ENCODE measurements at regions not wholly inside any gene's neighbourhood (a gene's known extent, or its start where the extent isn't known, plus 50 kb on each side); places are given as distances from the start of the nearest gene placed in this dataset.
"Not testable (repeated sequence)": the region's sequence is repeated elsewhere in the genome, so short reads cannot be mapped to it uniquely, and the experiment has no call there.

DNA sequence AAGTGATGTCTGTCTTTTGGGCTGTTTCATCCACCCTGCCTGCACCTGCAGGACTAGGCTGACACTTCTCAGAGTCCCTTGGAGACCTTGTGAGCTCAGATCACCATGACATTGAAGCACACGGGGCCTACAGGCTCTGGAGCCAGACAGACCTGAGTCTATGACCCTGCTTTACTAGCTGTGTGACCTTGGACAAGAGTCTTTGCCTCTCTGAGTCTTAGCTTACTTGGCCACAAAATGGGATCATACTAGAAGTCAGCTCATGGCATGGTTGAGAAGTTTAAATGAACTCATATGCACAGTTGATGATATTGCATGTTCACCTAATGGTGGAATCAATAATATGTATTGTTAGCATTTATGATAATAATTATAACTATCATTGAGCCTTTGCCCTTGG lies 102.9 kb upstream of the SMAD3 start:
- Mint-ChIP-seq H3K4me1 (peaks cover 0 to 7% (median 2%) of the 10 kb centered on the region in 3 donors), H3K27me3 (peaks cover 4% of the 10 kb centered on the region), H3K9me3 (no peaks in the 10 kb centered on the region), H3K36me3 (peaks cover 2% of the 10 kb centered on the region), H3K4me3 (no peak overlapping the region), H3K27ac (no peak overlapping the region)

DNA sequence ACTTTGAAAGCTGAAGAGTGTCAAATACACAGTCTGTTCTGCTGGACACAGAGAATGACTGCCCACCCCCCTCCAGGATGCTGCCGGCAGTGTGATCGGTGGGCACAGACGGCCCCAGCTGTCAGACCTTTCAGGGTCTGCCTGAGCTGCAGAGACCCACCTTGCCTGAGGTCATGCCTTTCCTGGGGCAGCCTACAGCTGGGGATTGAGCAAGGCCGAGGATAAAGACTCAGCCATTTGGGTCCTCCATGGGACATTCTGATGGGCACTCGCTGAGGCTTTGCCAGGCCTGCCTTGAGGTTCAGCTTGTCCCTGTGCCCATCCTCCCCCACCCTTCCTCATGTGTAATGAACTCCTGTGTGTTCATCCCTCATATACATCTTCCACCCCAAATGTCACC lies 102.3 kb upstream of the SMAD3 start:
- Mint-ChIP-seq H3K9me3 (no peaks in the 10 kb centered on the region), H3K4me3 (no peak overlapping the region), H3K27ac (no peak overlapping the region), H3K4me1 (peaks cover 0 to 6% (median 2%) of the 10 kb centered on the region in 3 donors), H3K36me3 (peaks cover 3% of the 10 kb centered on the region), H3K27me3 (peaks cover 4% of the 10 kb centered on the region)

DNA sequence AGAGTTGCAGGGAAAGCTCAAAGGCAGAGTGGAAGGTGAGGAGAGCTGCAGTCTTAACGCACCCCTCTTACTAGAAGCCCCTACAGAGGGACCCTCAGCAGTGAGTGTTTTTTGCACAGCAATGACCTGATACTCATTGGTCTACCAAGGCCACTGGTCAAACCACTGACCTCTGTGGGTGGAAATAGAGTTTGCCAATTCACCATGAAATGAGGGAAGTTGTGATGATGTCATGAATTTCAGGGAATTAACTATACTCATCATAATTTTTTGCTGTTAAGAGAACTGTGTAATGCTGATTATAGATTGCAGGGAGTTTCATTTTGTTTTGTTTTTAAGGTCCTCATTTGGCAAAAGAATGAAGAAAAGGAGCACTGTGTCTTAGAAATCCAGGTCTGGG lies 101.7 kb upstream of the SMAD3 start:
- Mint-ChIP-seq H3K9me3 (no peaks in the 10 kb centered on the region), H3K27me3 (peaks cover 4% of the 10 kb centered on the region), H3K27ac (no peak overlapping the region), H3K4me1 (peaks cover 0 to 3% (median 2%) of the 10 kb centered on the region in 3 donors), H3K36me3 (peaks cover 3% of the 10 kb centered on the region), H3K4me3 (no peak overlapping the region)

DNA sequence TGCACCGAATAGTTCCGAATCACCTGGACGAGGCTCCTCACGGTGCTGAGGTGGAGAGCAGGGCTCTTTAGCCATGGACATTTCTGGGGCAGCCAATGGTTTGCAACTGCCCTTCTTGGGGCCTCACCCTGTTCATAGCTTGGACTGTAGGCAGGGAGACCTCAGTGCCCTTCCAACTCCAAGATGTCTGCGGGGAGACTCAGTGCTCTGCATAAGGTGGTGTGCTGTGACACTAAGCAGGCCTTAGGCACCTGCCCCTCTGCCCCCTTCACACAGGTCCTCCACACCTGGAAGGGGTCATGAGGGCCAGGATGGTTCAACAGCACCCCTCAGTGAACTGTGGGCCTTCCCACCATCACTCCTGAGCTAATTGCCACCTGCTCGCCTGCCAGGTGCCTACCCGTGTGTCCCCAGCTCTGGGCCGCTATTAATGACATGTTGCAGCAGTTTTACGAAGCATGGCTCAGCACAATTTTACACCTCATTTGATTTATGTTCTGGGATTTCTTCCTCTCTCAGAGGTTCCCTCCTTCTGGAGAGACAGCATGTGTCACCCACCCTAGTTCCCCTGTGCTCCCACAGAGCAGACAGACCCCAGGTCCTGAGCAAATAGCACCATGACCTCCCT lies 101.2 kb upstream of the SMAD3 start:
- Mint-ChIP-seq H3K36me3 (peaks cover 3% of the 10 kb centered on the region), H3K27me3 (peaks cover 4% of the 10 kb centered on the region), H3K4me1 (peaks cover 0 to 3% (median 2%) of the 10 kb centered on the region in 3 donors), H3K27ac (no peak overlapping the region), H3K4me3 (no peak overlapping the region), H3K9me3 (no peaks in the 10 kb centered on the region)

DNA sequence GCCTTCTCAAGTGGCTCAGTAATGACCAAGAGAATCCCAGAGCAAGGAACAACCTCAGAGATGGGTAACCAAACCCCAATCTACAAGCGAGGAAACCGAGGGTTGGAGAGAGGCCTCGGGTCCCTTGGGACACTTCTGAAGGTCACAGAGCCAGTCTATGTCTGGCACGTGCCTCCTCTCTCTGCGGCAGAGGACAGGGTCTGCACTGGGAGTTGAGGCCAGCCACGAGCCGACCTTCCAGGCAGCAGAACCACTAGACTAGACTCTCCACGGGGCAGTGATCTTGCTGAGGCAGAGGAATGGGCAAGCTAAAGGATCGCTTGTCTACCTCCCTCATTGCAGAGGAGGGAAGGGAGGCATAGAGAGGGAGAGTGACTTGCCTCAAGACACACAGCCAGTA lies 100.6 kb upstream of the SMAD3 start:
- Mint-ChIP-seq H3K36me3 (peaks cover 3% of the 10 kb centered on the region), H3K27ac (no peak overlapping the region), H3K4me1 (peaks cover 0 to 3% (median 2%) of the 10 kb centered on the region in 3 donors), H3K4me3 (no peak overlapping the region), H3K9me3 (no peaks in the 10 kb centered on the region), H3K27me3 (peaks cover 2% of the 10 kb centered on the region)

DNA sequence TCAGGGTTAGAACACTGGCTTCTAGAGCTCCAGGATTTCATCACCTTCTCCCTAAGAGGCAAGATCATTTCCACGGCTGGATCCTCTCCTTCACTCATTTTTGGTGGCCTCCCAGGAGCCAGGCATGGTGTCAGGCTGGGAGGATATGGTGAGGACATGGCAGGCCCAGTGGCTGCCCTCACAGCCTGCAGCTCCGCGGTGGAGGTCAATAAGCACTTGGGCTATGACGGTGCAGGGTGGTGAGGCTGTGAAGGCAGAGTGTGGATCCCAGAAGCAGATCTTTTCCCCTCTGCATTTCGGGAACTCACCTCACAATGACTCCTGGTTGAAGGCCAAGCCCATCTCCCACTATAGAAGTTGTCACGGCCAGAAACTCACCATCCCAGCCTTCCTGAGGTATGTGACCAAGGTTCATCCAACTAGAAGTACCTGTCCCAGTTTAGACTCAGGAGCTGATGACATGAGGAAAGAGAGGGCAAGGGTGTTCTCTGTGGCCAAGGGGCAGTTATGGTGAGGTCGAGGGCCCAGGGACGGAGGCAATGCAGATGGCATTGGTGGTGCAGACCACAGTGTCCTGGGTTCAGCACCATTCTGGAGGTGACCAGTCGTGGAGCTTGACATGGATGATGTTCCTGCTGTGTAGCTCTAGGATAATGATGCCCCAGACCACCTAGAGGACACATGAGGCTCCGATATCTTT lies 100.1 kb upstream of the SMAD3 start:
- Mint-ChIP-seq H3K4me1 (peaks cover 0 to 3% (median 2%) of the 10 kb centered on the region in 3 donors), H3K4me3 (no peak overlapping the region), H3K9me3 (no peaks in the 10 kb centered on the region), H3K27ac (no peak overlapping the region), H3K36me3 (peaks cover 3% of the 10 kb centered on the region), H3K27me3 (no peaks in the 10 kb centered on the region)

DNA sequence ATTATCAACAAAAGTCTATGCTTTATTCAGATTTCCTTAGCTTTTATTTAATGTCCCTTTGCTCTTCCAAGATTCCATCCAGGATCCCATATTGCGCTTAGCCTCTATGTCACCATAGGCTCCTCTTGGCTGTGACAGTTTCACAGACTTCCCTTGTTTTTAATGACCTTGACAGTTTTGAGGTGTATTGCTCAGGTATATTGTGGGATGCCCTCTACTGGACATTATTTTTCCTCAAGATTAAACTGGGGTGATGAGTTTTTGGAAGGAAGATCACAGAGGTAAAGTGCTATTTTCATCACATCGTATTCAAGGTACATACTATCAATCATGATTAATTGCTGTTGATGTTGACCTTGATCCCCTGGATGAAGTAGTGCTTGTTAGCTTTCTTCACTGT lies 99.1 kb upstream of the SMAD3 start:
- Mint-ChIP-seq H3K36me3 (peaks cover 3% of the 10 kb centered on the region), H3K27me3 (no peaks in the 10 kb centered on the region), H3K27ac (no peak overlapping the region), H3K4me1 (peaks cover 0 to 3% (median 2%) of the 10 kb centered on the region in 3 donors), H3K9me3 (no peaks in the 10 kb centered on the region), H3K4me3 (no peak overlapping the region)

DNA sequence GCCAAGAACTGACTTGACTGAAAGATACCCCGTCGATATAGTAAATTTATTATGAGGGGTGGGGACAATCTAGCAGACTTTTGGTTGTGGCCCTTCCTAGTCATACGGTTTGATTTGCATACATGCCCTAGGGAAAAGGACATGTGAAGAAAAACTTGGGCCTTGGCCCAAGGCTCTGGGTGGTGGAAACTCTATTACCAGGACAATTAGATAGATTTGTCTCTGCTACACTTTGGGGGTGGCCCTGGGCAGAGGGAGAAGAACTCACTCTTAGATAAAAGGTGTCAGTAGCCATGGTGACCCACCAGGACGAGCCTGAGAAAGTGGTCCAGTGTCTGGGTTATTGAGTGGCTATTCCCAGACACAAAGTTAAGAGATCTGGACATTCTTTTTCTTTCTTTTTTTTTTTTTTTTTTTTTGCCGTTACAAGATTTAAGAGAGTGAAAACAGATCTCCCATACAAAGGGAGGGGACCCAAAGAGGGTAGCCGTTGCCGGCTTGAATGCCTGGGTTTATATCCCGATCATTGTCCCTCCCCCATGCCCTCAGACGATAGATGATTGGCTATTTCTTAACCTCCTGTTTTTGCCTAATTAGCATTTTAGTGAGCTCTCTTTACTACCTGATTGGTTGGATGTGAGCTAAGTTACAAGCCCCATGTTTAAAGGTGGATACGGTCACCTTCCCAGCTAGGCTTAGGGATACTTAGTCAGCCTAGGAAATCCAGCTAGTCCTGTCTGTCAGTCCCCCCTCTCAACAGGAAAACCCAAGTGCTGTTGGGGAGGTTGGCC lies 96.4 kb upstream of the SMAD3 start:
- H3K4me3 Mint-ChIP-seq: no peak overlapping the region
- H3K27ac Mint-ChIP-seq: no peak overlapping the region

DNA sequence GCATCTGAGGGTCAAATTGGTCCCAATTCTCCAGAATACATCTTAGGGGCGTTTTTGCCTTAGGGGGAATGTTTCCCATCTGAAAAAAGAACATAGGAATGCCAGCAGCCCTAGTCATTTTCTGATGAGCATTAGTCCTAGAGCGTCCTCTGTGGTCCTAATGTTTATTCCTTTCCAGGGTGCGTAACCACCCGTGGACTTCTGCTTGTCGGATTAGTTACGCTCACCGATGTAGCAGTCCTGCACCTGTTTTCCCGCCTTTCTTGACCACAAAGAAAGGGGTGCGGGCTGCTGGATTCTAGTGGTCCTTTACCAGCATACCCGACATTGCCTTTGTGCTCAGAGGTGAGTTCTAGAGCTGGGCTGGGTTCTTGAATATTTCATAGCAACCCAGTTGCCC lies 91.3 kb upstream of the SMAD3 start:
- not testable (repeated sequence) for H3K27ac Mint-ChIP-seq, H3K9me3 Mint-ChIP-seq, H3K36me3 Mint-ChIP-seq, H3K4me1 Mint-ChIP-seq, H3K4me3 Mint-ChIP-seq
- peaks cover 16% of the 10 kb centered on the region for H3K27me3 Mint-ChIP-seq

More for the DNA sequence above, 96.4 kb upstream of the SMAD3 start:
- Mint-ChIP-seq H3K9me3 (no peaks in the 10 kb centered on the region), H3K4me1 (peaks cover 0 to 3% (median 2%) of the 10 kb centered on the region in 3 donors), H3K27me3 (no peaks in the 10 kb centered on the region), H3K36me3 (peaks cover 5% of the 10 kb centered on the region)

DNA sequence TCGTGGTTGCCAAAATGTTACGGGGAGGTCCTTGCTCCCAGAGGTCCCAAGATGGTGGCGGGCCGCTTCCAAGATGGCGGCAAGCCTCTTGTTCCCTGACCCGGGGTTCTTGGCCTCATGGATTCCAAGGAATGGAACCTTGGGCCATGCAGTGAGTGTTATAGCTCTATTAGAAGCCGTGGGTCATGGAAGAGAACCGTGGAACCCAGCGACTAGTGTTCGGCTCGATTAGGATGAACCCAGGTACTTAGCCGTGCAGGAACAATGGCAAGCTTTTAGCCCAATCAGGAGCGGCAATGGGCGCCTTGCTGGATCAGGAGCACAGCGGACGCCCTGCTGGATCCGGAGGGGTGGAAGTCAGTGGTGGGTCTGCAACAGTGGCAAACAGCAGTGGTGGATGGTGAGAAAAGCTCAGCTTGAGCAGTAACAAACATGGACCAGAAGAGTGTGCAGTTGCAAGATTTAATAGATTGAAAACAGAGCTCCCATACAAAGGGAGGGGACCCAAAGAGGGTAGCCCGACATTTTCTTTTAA lies 89.2 kb upstream of the SMAD3 start:
- peaks cover 20% of the 10 kb centered on the region for H3K27me3 Mint-ChIP-seq
- H3K27ac Mint-ChIP-seq: peak overlapping the region in 1 of 3 donors; percentile 65
- H3K36me3 Mint-ChIP-seq, H3K9me3 Mint-ChIP-seq, H3K4me3 Mint-ChIP-seq: not testable (repeated sequence)
- H3K4me1 Mint-ChIP-seq: peaks cover 4 to 10% (median 7%) of the 10 kb centered on the region in 3 donors

DNA sequence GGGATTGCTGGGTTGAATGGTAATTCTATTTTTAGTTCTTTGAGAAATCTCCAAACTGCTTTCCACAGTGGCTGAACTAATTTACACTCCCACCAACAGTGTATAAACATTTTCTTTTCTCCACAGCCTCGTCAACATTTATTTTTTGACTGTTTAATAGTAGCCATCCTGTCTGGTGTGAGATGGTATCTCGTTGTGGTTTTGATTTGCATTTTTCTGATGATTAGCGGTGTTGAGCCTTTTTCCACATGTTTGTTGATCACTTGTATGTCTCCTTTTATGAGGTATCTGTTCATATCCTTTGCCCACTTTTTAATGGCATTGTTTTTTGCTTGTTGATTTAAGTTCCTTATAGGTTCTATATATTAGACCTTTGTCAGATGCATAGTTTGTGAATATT lies 85.1 kb upstream of the SMAD3 start:
- not testable (repeated sequence) for H3K4me3 Mint-ChIP-seq, H3K4me1 Mint-ChIP-seq, H3K9me3 Mint-ChIP-seq, H3K27ac Mint-ChIP-seq, H3K36me3 Mint-ChIP-seq
- H3K27me3 Mint-ChIP-seq: peaks cover 28% of the 10 kb centered on the region

DNA sequence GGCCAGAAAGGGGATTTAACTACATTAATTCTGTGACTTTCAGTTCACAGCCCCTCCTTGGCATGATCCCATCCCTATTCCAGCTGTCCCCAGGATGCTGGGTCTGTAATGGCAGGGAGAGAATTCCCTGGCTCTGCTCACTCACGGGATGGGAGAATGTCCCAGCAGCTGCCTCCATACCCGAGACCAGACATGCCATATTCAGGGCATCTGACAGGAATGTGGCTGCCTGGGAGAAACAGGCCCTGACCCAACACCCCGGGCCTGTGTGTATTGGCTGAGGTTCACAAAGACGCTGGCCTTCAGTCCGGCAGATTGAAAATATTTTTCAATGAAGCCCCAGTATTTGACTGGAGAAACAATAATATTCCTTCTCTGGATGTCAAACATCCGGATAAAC lies 83.6 kb upstream of the SMAD3 start:
- H3K27ac Mint-ChIP-seq: no peak overlapping the region
- H3K4me3 Mint-ChIP-seq: no peak overlapping the region
- peaks cover 18% of the 10 kb centered on the region for H3K27me3 Mint-ChIP-seq
- peaks cover 4 to 7% (median 6%) of the 10 kb centered on the region in 3 donors for H3K4me1 Mint-ChIP-seq
- no peaks in the 10 kb centered on the region for H3K36me3 Mint-ChIP-seq
- H3K9me3 Mint-ChIP-seq: peaks cover 0 to 2% (median 0%) of the 10 kb centered on the region in 3 donors

DNA sequence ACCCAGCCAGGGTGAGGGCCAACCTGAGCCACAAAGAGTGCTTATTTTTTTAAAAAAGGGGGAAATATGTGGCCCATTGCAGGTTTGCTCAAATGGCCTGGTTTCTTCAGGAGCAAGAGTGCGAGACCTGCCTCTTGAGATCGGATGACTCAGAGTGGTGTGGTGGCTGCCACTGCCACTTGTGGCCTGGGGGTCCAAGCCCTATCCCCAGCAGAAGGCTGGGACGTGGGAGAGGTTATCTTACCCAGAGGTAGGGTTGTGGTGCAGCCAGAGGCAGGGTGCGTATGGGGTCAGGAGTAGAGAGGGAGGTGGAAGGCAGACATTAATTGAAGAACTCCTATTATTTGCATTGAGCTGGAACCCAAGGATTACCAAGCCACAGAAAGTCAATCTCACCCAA lies 83.2 kb upstream of the SMAD3 start:
- peaks cover 4 to 7% (median 6%) of the 10 kb centered on the region in 3 donors for H3K4me1 Mint-ChIP-seq
- no peaks in the 10 kb centered on the region for H3K36me3 Mint-ChIP-seq
- H3K27ac Mint-ChIP-seq: no peak overlapping the region
- peak overlapping the region in 1 of 4 donors; percentile 81 for H3K4me3 Mint-ChIP-seq
- peaks cover 18% of the 10 kb centered on the region for H3K27me3 Mint-ChIP-seq
- peaks cover 0 to 2% (median 0%) of the 10 kb centered on the region in 3 donors for H3K9me3 Mint-ChIP-seq

DNA sequence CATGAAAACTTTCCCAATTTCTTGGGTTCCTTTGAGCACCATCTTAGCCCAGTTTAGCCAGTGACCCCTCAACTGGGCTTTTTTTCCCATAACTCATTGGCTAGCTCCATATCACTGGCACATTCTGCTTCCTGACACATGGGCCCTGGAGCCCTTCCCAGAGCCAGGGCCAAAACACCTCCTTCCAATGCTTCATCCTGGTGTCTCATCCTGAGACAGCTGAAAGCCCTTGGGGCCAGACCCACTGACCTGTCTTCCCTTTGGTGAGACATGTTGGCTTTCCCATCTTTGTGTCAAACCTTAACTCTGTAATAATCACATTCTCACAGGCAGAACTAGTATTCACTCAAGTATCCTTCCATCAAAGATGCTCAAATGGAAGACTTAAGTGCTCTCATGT lies 82.6 kb upstream of the SMAD3 start:
- Mint-ChIP-seq H3K4me1 (peaks cover 4 to 7% (median 6%) of the 10 kb centered on the region in 3 donors), H3K4me3 (no peak overlapping the region), H3K27me3 (peaks cover 18% of the 10 kb centered on the region), H3K9me3 (peaks cover 0 to 2% (median 0%) of the 10 kb centered on the region in 3 donors), H3K36me3 (no peaks in the 10 kb centered on the region), H3K27ac (no peak overlapping the region)

DNA sequence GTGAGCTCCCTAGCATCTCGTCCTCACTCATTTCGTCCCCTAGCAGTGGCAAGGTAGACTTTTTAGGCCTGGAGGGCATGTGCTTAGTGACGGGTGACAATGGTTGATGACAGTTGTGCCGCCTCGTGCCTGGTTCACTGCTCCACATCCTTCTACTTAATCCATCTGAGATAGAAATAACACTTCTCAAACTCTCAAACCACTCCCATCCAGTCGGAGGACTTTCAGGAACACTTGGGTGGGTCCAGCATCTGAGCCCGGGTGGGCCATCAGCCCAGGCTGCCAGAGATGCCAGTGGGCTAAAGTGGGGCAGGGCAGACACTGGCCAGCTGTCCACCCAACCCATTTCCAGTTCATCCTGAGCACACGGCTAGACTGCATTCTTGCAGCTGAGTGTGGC lies 79.7 kb upstream of the SMAD3 start:
- H3K27ac Mint-ChIP-seq: no peak overlapping the region
- H3K9me3 Mint-ChIP-seq: peaks cover 0 to 6% (median 0%) of the 10 kb centered on the region in 3 donors
- H3K27me3 Mint-ChIP-seq: peaks cover 14% of the 10 kb centered on the region
- no peaks in the 10 kb centered on the region for H3K36me3 Mint-ChIP-seq
- peaks cover under 1 to 2% (median 1%) of the 10 kb centered on the region in 3 donors for H3K4me1 Mint-ChIP-seq
- no peak overlapping the region for H3K4me3 Mint-ChIP-seq

Measured in IgD-negative memory B cell (primary cell).